Stomach (tissue), 4 donors: ENCODE measurements at regions not wholly inside any gene's neighbourhood (a gene's known extent, or its start where the extent isn't known, plus 50 kb on each side); places are given as distances from the start of the nearest gene placed in this dataset.

Experiments
- EP300 ChIP-seq: sonication (generic); formaldehyde crosslinking; IDR thresholded peaks from one replicate; pipeline ENCODE4 v1.6.1; 2017; ENCODE audit warnings: antibody characterized with exemption
- POLR2A ChIP-seq, 4 donors: fragments of 450-650 bp; IDR thresholded peaks; one replicate each; pipeline ENCODE4 v1.6.1; 2016; ENCODE audit warnings: antibody characterized with exemption in 4 of 4, control low read depth in 2 of 4, mild to moderate bottlenecking in 1 of 4, moderate library complexity in 1 of 4
- POLR2AphosphoS5 ChIP-seq, 3 donors: sonication (generic); formaldehyde crosslinking; IDR thresholded peaks; one replicate each; pipeline ENCODE4 v1.6.1; 2016; ENCODE audit warnings: antibody characterized with exemption in 3 of 3
- TF ChIP-seq, protein P1 (sequence below), 7 experiments: fragments of 450-650 bp in 4 of 7; fragments of 200-600 bp in 3 of 7; sonication (generic) in 3 of 7; IDR thresholded peaks; one replicate each; pipeline ENCODE4 v1.5.1; 2016 to 2019; ENCODE audit warnings: antibody characterized with exemption in 7 of 7, control low read depth in 2 of 7, mild to moderate bottlenecking in 1 of 7

GRCh38 chr11:28728666-28729065 is 620.5 kb downstream of the METTL15 start:
- TF ChIP-seq, protein P1, sequence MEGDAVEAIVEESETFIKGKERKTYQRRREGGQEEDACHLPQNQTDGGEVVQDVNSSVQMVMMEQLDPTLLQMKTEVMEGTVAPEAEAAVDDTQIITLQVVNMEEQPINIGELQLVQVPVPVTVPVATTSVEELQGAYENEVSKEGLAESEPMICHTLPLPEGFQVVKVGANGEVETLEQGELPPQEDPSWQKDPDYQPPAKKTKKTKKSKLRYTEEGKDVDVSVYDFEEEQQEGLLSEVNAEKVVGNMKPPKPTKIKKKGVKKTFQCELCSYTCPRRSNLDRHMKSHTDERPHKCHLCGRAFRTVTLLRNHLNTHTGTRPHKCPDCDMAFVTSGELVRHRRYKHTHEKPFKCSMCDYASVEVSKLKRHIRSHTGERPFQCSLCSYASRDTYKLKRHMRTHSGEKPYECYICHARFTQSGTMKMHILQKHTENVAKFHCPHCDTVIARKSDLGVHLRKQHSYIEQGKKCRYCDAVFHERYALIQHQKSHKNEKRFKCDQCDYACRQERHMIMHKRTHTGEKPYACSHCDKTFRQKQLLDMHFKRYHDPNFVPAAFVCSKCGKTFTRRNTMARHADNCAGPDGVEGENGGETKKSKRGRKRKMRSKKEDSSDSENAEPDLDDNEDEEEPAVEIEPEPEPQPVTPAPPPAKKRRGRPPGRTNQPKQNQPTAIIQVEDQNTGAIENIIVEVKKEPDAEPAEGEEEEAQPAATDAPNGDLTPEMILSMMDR (IDR thresholded peaks at IDR 0.05): no peak
- TF ChIP-seq POLR2AphosphoS5 (IDR thresholded peaks at IDR 0.05) (no peak), POLR2A (IDR thresholded peaks at IDR 0.05) (no peak), EP300 (no peak)
